HCT116 (cell line): ENCODE measurements at regions not wholly inside any gene's neighbourhood (a gene's known extent, or its start where the extent isn't known, plus 50 kb on each side); places are given as distances from the start of the nearest gene placed in this dataset.

Experiments used
- EZH2phosphoT487 ChIP-seq: fragments of 200-600 bp; IDR thresholded peaks from 2 replicates; pipeline ENCODE4 v1.6.1; 2018; ENCODE audit warnings: antibody characterized with exemption, borderline replicate concordance
- POLR2A ChIP-seq: IDR thresholded peaks from 2 replicates; pipeline ENCODE4 v1.7.0; 2011; ENCODE audit warnings: borderline replicate concordance; ENCODE audit not compliant: insufficient read depth, insufficient read length; ENCODE audit errors: extremely low read depth
- POLR2AphosphoS5 ChIP-seq: IDR thresholded peaks from 2 replicates; pipeline ENCODE4 v1.6.1; 2011; ENCODE audit warnings: mild to moderate bottlenecking, low read depth, low read length, moderate library complexity
- SIN3A ChIP-seq: IDR thresholded peaks from 2 replicates; pipeline ENCODE4 v1.6.1; 2012; ENCODE audit warnings: low read depth
- YY1 ChIP-seq: IDR thresholded peaks from 2 replicates; pipeline ENCODE4 v1.6.1; 2011; ENCODE audit warnings: low read length, low read depth, moderate library complexity, mild to moderate bottlenecking; ENCODE audit not compliant: insufficient replicate concordance; ENCODE audit errors: extremely low read depth
- ZNF274 ChIP-seq: fragments of 200-500 bp; sonication (Bioruptor generic); IDR thresholded peaks from 2 replicates; pipeline ENCODE4 v1.6.1; 2014; ENCODE audit warnings: mild to moderate bottlenecking, low read depth, low read length, inconsistent platforms
- TF ChIP-seq, protein P1 (sequence below), 3 experiments: fragments of 200-600 bp in 1 of 3; sonication (generic) in 1 of 3; IDR thresholded peaks in 2 of 3; conservative IDR thresholded peaks in 1 of 3; 2 replicates each; pipeline ENCODE4 v1.5.1; 2012 to 2017; ENCODE audit warnings: low read depth in 2 of 3, low read length in 2 of 3, antibody characterized with exemption in 1 of 3, borderline replicate concordance in 1 of 3, control low read depth in 1 of 3, mild to moderate bottlenecking in 1 of 3, mixed read lengths in 1 of 3, mixed run types in 1 of 3, moderate library complexity in 1 of 3; ENCODE audit not compliant: insufficient read depth in 1 of 3

DNA sequence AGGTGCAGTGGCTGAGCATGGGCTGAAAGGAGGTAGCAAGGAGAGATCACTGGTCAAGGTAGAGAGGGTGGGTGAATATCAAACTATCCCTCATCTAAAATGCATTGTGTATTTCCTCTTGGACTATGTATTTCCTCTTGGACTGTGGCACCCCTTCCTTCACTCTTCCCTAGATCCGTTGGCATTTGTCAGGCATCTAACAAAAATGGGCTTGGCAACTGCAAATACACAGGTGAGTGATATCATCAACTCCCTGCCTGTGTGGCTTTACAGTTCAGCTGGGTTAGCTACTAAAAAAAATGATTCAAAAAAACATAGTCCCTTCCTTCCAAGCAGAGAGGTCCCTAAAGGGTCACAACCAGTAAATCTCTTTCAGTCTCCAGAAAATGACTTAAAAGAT, 142.8 kb upstream of the FUT8 start:
- TF ChIP-seq ZNF274 (no peak), EZH2phosphoT487 (no peak), POLR2AphosphoS5 (no peak), YY1 (no peak), SIN3A (no peak), POLR2A (no peak)
- TF ChIP-seq, protein P1, sequence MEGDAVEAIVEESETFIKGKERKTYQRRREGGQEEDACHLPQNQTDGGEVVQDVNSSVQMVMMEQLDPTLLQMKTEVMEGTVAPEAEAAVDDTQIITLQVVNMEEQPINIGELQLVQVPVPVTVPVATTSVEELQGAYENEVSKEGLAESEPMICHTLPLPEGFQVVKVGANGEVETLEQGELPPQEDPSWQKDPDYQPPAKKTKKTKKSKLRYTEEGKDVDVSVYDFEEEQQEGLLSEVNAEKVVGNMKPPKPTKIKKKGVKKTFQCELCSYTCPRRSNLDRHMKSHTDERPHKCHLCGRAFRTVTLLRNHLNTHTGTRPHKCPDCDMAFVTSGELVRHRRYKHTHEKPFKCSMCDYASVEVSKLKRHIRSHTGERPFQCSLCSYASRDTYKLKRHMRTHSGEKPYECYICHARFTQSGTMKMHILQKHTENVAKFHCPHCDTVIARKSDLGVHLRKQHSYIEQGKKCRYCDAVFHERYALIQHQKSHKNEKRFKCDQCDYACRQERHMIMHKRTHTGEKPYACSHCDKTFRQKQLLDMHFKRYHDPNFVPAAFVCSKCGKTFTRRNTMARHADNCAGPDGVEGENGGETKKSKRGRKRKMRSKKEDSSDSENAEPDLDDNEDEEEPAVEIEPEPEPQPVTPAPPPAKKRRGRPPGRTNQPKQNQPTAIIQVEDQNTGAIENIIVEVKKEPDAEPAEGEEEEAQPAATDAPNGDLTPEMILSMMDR (IDR thresholded peaks at IDR 0.05 in 2 of 3, conservative IDR thresholded peaks at IDR 0.05 in 1 of 3; ENCODE audit: borderline replicate concordance in 1 of 3, insufficient read depth in 1 of 3, low read depth in 2 of 3, low read length in 2 of 3) = no peak
